ENCODE measurements at regions not wholly inside any gene's neighbourhood (a gene's known extent, or its start where the extent isn't known, plus 50 kb on each side); places are given as distances from the start of the nearest gene placed in this dataset.

DNA sequence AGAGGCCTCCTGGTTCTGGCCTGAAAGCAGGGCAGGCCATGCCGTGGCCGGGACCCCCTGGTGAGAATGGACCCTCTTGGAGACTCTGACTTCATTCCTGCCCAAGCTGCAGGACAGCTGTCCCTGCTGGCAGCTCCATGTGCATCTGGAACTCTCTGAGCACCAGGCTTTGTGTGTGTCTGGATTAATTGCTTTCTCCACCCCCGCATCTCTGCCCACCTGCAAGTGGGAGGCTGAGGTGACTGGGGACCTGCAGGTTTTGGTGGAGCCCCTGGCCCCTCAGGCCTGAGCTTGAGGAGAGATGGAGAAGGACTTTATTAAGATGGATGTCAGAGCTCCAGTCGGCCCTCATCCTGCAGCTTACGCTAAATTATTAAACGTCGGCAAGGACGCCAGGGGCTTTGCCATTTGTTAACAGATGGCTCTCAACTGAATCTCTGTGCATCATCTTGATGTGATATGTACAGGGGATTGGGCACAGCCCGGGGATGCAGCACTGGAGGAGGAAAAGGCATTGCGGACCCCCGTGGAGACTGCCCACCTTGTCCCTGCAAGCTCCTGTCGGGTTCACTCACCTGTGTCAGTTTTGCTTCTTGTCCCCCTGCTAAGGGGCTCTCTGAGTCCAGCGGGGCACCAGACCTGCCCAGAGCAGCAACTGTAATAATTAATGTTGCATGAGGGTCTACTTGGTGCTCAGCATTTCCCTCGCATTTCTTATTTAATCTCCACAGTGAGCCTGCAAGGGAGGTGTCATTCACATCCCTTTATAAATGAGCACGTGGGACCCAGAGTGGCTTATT lies 154.1 kb upstream of the RPL38 start:
- no peak for DNase-seq (ENCODE audit: low read depth in 2 of 2)

- no peak for DNase-seq (ENCODE audit: low read depth in 2 of 2)
Measured at GRCh38 chr17:74049967-74050458, 153.5 kb upstream of the RPL38 start.

DNA sequence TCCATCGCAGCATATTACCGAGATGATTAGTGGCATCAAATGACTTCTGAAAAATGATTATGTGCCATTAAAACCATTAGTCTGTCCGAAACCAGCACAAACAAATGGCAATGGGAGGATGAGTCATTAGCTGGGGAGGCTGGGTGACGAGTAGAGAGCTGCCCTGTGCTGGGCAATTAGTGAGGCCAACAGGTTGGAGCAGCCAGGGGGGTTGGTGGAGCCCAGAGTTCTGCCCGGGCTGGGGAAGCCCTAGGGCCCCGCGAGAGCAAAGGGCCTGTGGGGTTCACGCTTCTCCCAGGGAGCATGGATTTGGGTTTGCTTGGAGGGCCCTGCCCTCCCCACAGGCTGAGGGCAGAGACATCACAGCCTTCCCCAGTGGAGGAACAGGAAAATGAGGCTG lies 152.1 kb upstream of the RPL38 start:
- no peak for DNase-seq (ENCODE audit: low read depth in 2 of 2)

DNA sequence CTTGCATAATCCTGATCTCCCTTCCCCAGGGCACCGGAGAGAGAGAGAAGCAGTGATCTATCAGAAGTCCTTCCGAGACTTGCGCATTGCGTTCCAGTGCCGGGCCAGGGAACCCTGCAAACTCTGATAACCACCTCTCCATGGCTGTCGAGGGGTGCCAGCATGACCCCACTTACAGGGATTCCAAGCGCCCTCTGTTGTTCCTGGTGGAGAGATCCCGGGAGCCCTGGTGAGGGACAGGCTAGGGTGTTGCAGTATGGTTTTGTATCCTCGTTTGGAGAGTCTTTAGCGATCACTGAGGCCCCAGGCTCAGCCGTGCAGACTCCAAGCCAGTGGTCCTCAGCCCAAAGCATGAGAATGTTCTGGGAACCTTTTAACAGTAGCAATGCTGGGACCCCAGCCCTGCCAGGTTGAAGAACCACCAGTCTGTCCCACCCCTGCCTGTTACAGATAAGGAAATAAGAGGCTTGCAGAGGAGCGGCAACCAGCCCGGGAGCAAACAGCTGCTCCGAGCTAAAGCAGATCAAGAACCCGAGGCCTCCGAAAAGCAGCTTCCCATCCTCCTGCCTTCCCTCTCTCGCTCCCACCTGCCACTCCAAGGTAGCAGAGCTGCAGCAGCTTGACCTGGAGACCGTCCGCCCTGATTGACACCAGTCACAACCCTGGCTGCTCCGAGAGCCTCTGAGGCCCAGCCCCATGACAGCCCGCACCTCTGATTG lies 150.3 kb upstream of the RPL38 start:
- DNase-seq (ENCODE audit: low read depth in 2 of 2), result no peak

- no peak for DNase-seq (ENCODE audit: low read depth in 2 of 2)
Measured at GRCh38 chr17:74053712-74054078, 149.8 kb upstream of the RPL38 start.

- DNase-seq (ENCODE audit: low read depth in 2 of 2), result no peak
Measured at GRCh38 chr17:74054249-74054648, 149.2 kb upstream of the RPL38 start.

GRCh38 chr17:74055508-74056160 lies 147.8 kb upstream of the RPL38 start:
- no peak for DNase-seq (ENCODE audit: low read depth in 2 of 2)

DNA sequence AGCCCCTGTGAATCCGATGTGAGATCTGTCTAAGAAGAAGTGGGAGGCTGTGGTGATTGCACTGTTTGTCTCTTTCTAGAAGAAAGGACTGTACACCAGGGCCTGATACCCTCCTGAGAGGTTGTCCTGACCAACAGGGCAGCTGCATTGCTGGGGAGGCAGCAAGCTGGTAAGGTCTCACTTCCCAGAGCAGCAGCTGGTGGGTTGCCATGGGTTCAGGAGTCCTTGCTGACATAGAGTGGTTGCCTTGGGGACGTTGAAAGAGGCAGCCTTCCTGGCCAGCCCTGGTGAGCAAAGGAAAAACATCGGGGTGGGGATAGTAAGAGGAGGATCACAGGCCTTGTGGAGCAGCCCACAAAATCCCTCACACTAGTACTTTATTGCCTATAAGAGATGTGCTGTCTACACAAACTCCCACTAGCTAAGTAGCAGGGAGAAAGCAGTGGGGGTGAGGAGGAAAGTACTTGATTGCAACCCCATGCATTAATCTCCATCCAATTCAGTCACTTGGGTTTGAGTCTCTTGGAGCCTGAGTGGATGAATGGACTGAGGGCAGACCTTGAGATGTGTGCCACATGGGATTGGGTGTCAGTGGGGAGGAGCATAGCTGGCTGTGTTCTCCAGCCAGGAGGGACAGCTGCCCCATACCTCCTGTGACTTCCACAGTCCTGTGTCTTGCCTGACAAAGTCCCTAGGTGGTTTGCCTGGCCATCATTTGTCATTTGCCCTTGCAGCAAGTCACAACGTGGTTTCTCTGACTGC lies 143.8 kb upstream of the RPL38 start:
- no peak for DNase-seq (ENCODE audit: low read depth in 2 of 2)

DNA sequence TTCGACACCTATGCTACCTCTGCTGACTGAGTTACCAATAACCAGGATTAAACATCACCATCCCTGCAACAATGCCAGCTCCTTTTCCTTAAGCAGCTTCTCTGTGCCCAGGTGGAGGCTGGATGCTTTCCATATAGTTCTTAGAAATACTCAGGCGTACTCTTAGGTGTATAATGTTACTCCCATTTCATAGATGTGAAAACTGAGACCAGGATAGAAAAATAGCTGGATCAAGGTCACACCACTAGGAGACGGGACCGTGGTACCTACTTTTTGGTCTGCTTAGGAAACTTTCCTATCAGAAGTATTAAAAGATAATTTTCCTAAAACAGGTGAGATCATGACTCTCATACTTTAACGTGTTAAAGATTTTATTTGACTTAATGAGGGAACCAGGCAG lies 141.7 kb upstream of the RPL38 start:
- DNase-seq (ENCODE audit: low read depth in 2 of 2), result no peak

DNA sequence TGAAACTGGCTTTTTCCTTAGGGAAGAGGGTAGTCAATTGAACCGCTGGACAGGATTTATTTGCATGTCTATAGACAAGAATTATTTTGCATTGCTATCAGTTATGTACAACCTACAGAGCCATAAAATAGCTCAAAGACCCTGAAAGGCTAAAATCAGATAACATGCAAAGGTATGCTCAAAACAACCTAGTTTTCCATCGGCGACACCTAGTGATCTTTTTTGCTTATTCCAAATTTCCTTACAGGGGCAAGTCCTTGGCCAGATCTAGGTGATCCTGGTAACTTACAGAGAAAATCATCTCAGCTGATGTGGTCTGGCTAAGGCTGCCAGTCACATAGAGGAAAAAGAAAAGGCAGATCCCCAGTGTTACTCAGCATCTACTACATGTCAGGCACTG lies 141.2 kb upstream of the RPL38 start:
- DNase-seq (ENCODE audit: low read depth in 2 of 2), result no peak

- DNase-seq (ENCODE audit: low read depth in 2 of 2), result no peak
Measured at GRCh38 chr17:74063439-74063838, 140.0 kb upstream of the RPL38 start.

DNA sequence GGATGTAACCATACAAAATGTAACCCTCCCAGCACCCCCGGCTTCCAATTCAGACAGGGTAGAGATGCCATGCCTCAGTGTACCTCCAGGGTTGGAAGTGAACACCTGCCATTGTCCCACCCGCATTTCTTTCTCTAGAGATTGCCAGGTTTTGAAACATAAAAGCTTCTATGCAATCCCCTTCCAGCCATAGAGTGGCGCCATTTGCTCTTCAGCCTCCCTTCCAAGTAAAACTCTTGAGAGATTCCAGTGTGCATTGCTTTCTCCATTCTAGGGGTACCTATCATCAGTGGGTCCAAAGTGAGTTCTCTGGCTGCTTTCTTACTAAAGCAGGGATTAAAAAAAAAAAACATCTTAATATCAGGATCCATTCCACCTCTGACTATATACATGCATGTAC lies 133.1 kb upstream of the RPL38 start:
- no peak for DNase-seq (ENCODE audit: low read depth in 2 of 2)

DNA sequence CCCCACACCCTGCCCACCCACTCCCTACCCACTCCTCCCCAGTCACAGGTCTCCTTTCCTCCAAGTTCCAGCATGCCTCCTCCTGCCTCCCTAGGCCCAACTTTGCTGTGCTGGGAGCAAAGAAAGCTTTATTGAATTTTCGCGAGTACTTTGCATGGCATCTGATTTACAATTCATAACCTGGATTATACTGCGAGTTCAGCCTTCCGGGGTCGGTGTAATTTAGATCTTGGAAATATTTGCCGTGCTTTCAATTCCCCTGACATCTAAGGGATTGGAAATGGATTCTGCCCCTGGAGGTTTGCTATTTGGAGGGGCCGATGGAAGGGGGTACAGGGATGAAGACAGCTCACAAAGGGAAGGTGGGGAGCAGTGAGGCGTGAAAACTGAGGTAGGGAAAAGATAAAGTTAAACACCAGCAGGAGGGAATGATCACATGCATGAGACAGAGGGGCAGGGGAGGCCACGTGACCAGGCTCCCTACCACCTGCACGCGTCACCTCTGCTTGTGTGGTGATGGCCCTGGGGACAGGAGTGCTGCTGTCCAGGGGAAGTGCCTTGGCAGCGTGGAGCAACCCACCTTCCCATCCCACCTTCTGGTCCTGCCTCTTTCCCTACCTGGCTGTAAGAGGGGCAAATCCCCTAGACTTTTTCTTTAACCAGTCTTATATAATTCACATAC lies 132.3 kb upstream of the RPL38 start:
- DNase-seq (ENCODE audit: low read depth in 2 of 2), result no peak

DNA sequence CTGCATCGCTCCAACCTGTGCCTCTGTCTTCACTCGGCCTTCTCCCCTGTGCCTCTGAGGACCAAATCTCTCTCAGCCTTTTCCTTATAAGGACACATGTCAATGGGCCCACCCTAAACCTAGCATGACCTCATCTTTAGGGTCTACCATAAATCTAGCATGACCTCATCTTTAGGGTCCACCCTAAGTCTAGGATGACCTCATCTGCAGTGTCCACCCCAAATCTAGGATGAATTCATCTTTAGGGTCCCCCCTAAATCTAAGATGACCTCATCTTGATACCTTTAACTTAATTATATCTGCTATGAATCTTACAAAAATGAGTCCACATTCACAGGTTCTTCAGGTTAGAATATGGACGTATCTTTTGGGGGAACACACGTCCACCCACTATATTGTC lies 131.1 kb upstream of the RPL38 start:
- DNase-seq (ENCODE audit: low read depth in 2 of 2), result no peak

DNA sequence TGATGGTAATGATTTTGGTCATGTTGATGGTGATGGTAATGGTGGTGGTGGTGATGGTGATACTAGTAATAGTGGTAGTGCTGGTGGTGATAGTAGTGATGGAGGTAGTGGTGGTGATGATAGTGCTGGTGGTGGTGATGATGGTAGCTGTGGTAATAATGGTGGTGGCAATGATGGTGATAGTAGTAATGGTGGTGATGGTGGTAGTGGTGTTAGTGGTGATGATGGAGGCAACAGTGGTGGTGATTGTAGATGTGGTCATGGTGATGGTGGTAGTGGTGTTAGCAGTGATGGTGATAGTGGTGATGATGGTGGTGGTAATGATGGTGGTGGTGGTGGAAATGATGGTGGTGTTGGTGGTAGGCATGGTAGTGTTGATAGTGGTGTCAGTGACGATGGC lies 127.0 kb upstream of the RPL38 start:
- DNase-seq (ENCODE audit: low read depth in 2 of 2), result no peak

DNA sequence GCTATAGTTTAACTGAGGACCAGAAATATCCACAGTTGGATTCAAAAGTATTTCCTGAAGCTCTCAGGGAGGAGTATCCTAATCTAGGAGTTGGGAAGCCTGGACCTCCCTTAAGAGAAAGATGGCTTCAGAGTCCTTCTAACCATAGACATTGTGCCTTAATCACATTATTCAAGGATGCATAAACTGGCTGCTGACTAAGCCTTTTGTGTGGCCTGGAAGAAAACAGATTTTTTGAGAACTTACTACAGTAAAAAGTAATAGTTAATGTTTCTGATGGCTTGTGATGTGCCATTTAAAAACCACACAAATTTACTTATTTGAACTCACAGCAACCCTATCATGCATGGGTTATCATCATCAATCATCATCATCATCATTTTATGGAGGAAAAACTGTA lies 126.2 kb upstream of the RPL38 start:
- DNase-seq (ENCODE audit: low read depth in 2 of 2), result no peak

DNA sequence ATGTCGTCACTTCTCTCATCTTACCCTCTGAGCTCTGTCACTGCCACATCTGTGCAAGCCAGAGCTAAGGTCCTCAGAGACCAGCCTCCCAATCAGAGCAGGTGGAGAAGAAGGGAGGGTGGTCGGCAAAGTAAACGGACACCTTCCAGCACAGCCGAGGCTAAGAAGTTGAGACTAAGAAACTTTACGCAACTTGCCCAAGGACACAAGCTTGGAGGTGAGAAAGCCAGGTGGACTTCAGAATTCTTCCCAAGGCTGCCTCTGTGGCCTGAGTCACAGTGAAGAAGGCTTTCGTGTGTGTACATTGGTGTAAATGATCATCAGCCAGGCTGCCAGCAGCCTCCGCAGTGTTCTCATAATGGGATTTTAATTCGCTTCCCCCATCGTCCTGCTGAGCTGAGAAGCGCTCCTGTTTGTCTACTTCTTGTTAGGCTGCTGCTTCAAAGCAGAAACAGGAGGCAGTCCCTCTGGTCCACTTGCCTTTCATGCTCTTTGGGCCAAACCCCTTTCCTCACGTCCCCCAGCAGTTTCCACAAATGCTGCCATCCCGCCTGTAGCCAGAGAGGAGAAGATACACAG lies 125.0 kb upstream of the RPL38 start:
- DNase-seq (ENCODE audit: low read depth in 2 of 2), result no peak

GRCh38 chr17:74079537-74080300 lies 123.8 kb upstream of the RPL38 start:
- no peak for DNase-seq (ENCODE audit: low read depth in 2 of 2)

- DNase-seq (ENCODE audit: low read depth in 2 of 2), result no peak
Measured at GRCh38 chr17:74080656-74081582, 122.6 kb upstream of the RPL38 start.

Measured in stimulated activated CD4-positive, alpha-beta T cell treated with anti-CD3 and anti-CD28 coated beads, Interleukin-1b, Interleukin-23, amount 100 ng/mL, for 4 hours (primary cell).